ENCODE measurements at regions not wholly inside any gene's neighbourhood (a gene's known extent, or its start where the extent isn't known, plus 50 kb on each side); places are given as distances from the start of the nearest gene placed in this dataset.

GRCh38 chr5:82924226-82925060 lies 152.8 kb downstream of the TMEM167A start:
- TF ChIP-seq, protein P1, sequence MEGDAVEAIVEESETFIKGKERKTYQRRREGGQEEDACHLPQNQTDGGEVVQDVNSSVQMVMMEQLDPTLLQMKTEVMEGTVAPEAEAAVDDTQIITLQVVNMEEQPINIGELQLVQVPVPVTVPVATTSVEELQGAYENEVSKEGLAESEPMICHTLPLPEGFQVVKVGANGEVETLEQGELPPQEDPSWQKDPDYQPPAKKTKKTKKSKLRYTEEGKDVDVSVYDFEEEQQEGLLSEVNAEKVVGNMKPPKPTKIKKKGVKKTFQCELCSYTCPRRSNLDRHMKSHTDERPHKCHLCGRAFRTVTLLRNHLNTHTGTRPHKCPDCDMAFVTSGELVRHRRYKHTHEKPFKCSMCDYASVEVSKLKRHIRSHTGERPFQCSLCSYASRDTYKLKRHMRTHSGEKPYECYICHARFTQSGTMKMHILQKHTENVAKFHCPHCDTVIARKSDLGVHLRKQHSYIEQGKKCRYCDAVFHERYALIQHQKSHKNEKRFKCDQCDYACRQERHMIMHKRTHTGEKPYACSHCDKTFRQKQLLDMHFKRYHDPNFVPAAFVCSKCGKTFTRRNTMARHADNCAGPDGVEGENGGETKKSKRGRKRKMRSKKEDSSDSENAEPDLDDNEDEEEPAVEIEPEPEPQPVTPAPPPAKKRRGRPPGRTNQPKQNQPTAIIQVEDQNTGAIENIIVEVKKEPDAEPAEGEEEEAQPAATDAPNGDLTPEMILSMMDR (conservative IDR thresholded peaks at IDR 0.05; ENCODE audit: low read depth, low read length), result no peak
- peak; percentile 7 for DNase-seq (ENCODE audit: low read depth)
- H3K4me3 ChIP-seq (ENCODE audit: low read length), result no peak overlapping the region

- TF ChIP-seq, protein P1 (conservative IDR thresholded peaks at IDR 0.05; ENCODE audit: low read depth, low read length), result no peak
- no peak for DNase-seq (ENCODE audit: low read depth)
- H3K4me3 ChIP-seq (ENCODE audit: low read length), result no peak overlapping the region
These were observed 155.0 kb downstream of the TMEM167A start for GRCh38 chr5:82922086-82922734.

DNA sequence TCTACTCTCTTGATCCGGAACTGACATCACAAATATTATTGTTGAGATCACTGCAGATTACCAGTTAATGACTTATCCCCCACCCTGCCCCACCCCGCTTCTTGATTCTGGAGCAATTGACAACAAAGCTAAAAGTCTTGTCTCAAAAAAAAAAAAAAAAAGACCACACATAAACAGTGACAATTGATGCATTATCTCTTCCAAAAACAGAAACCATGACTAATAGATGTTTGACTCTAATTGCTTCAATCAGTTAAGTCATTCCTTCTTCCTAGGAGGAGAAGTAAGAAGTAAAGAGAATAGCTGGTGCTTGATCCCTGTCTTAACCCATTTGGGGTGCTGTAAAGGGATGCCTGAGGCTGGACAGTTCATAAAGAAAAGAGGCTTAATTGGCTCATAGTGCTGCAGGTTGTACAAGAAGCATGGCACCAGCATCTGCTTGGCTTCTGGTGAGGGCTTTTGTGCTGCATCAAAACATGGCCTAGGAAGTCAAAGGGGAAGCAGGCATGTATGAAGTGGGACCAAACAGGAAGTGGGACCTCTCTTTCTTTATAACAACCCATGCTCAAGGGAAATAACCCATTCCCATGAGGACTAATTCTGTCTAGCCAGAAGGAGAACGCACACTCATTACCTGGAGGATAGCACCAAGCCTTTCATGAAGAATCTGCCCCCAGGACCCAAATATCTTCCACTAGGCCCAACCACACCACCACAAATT lies 158.7 kb downstream of the TMEM167A start:
- H3K4me3 ChIP-seq (ENCODE audit: low read length), result no peak overlapping the region
- no peak for DNase-seq (ENCODE audit: low read depth)
- TF ChIP-seq, protein P1 (conservative IDR thresholded peaks at IDR 0.05; ENCODE audit: low read depth, low read length), result no peak

- no peak for DNase-seq (ENCODE audit: low read depth)
- no peak overlapping the region for H3K4me3 ChIP-seq (ENCODE audit: low read length)
- TF ChIP-seq, protein P1 (conservative IDR thresholded peaks at IDR 0.05; ENCODE audit: low read depth, low read length), result no peak
These were observed 159.6 kb downstream of the TMEM167A start for GRCh38 chr5:82917584-82917983.

GRCh38 chr5:82913971-82914370 lies 163.2 kb downstream of the TMEM167A start:
- no peak for DNase-seq (ENCODE audit: low read depth)

GRCh38 chr5:82912462-82912861 lies 164.7 kb downstream of the TMEM167A start:
- no peak overlapping the region for H3K4me3 ChIP-seq (ENCODE audit: low read length)
- TF ChIP-seq, protein P1 (conservative IDR thresholded peaks at IDR 0.05; ENCODE audit: low read depth, low read length), result no peak
- DNase-seq (ENCODE audit: low read depth), result no peak

More at GRCh38 chr5:82913971-82914370, 163.2 kb downstream of the TMEM167A start:
- H3K4me3 ChIP-seq (ENCODE audit: low read length), result no peak overlapping the region
- TF ChIP-seq, protein P1 (conservative IDR thresholded peaks at IDR 0.05; ENCODE audit: low read depth, low read length), result no peak

Measured in retinal pigment epithelial cell (primary cell).